Activated T-cell treated with anti-CD3 and anti-CD28 coated beads, Interleukin-2, amount 50 U/mL, for 24 hours (primary cell): ENCODE measurements at regions not wholly inside any gene's neighbourhood (a gene's known extent, or its start where the extent isn't known, plus 50 kb on each side); places are given as distances from the start of the nearest gene placed in this dataset.
"Not testable (repeated sequence)": the region's sequence is repeated elsewhere in the genome, so short reads cannot be mapped to it uniquely, and the experiment has no call there.

Source experiments
- DNase-seq: peaks from one replicate; pipeline ENCODE4 v3.0.0-alpha.2; 2020
- H3K27ac Mint-ChIP-seq: 2 replicates; pipeline ENCODE4 v1.8.0; 2020; ENCODE audit warnings: mild to moderate bottlenecking, mixed read lengths
- H3K27me3 Mint-ChIP-seq: 2 replicates; pipeline ENCODE4 v1.8.0; 2020; ENCODE audit warnings: mixed read lengths
- H3K36me3 Mint-ChIP-seq: 2 replicates; pipeline ENCODE4 v1.8.0; 2020; ENCODE audit warnings: low read depth, mixed read lengths
- H3K4me1 Mint-ChIP-seq: 2 replicates; pipeline ENCODE4 v1.8.0; 2020; ENCODE audit warnings: low read depth, mixed read lengths
- H3K4me3 Mint-ChIP-seq: 2 replicates; pipeline ENCODE4 v1.8.0; 2020; ENCODE audit warnings: mild to moderate bottlenecking, moderate library complexity, mixed read lengths
- H3K9me3 Mint-ChIP-seq: 2 replicates; pipeline ENCODE4 v1.8.0; 2020; ENCODE audit warnings: mixed read lengths

GRCh38 chr1:29392036-29392435, 155.7 kb downstream of the PTPRU start:
- Mint-ChIP-seq H3K4me3 (no peak overlapping the region), H3K27me3 (peaks cover 55% of the 10 kb centered on the region), H3K27ac (no peak overlapping the region), H3K9me3 (no peaks in the 10 kb centered on the region), H3K36me3 (no peaks in the 10 kb centered on the region), H3K4me1 (no peaks in the 10 kb centered on the region)
- no peak for DNase-seq

GRCh38 chr1:29391362-29391880, 155.1 kb downstream of the PTPRU start:
- Mint-ChIP-seq H3K36me3 (no peaks in the 10 kb centered on the region), H3K27ac (no peak overlapping the region), H3K4me3 (no peak overlapping the region), H3K27me3 (peaks cover 60% of the 10 kb centered on the region), H3K4me1 (no peaks in the 10 kb centered on the region), H3K9me3 (no peaks in the 10 kb centered on the region)
- DNase-seq, result no peak

GRCh38 chr1:29390491-29391361, 154.4 kb downstream of the PTPRU start:
- no peak for DNase-seq
- Mint-ChIP-seq H3K27ac (no peak overlapping the region), H3K9me3 (no peaks in the 10 kb centered on the region), H3K4me1 (no peaks in the 10 kb centered on the region), H3K36me3 (no peaks in the 10 kb centered on the region), H3K27me3 (peaks cover 65% of the 10 kb centered on the region), H3K4me3 (no peak overlapping the region)

GRCh38 chr1:29390075-29390474, 153.8 kb downstream of the PTPRU start:
- Mint-ChIP-seq H3K27me3 (peaks cover 65% of the 10 kb centered on the region), H3K36me3 (no peaks in the 10 kb centered on the region), H3K9me3 (no peaks in the 10 kb centered on the region), H3K27ac (no peak overlapping the region), H3K4me1 (no peaks in the 10 kb centered on the region), H3K4me3 (no peak overlapping the region)
- DNase-seq, result no peak

GRCh38 chr1:29389533-29390041, 153.3 kb downstream of the PTPRU start:
- Mint-ChIP-seq H3K27me3 (peaks cover 70% of the 10 kb centered on the region), H3K4me1 (no peaks in the 10 kb centered on the region), H3K4me3 (no peak overlapping the region), H3K27ac (no peak overlapping the region), H3K36me3 (no peaks in the 10 kb centered on the region), H3K9me3 (no peaks in the 10 kb centered on the region)
- no peak for DNase-seq

GRCh38 chr1:29388884-29389283, 152.6 kb downstream of the PTPRU start:
- Mint-ChIP-seq H3K36me3 (no peaks in the 10 kb centered on the region), H3K4me1 (no peaks in the 10 kb centered on the region), H3K27ac (no peak overlapping the region), H3K4me3 (no peak overlapping the region), H3K27me3 (peaks cover 77% of the 10 kb centered on the region), H3K9me3 (no peaks in the 10 kb centered on the region)
- DNase-seq, result no peak

GRCh38 chr1:29388170-29388569, 151.8 kb downstream of the PTPRU start:
- Mint-ChIP-seq H3K9me3 (no peaks in the 10 kb centered on the region), H3K36me3 (no peaks in the 10 kb centered on the region), H3K27me3 (peaks cover 81% of the 10 kb centered on the region), H3K4me1 (no peaks in the 10 kb centered on the region), H3K27ac (no peak overlapping the region), H3K4me3 (no peak overlapping the region)
- DNase-seq, result no peak

GRCh38 chr1:29387210-29387609, 150.9 kb downstream of the PTPRU start:
- no peaks in the 10 kb centered on the region for H3K4me1 Mint-ChIP-seq
- peaks cover 79% of the 10 kb centered on the region for H3K27me3 Mint-ChIP-seq
- H3K36me3 Mint-ChIP-seq, result no peaks in the 10 kb centered on the region
- no peak overlapping the region for H3K27ac Mint-ChIP-seq
- H3K4me3 Mint-ChIP-seq, result no peak overlapping the region
- DNase-seq, result no peak
- H3K9me3 Mint-ChIP-seq, result no peaks in the 10 kb centered on the region

- peaks cover 73% of the 10 kb centered on the region for H3K27me3 Mint-ChIP-seq
- not testable (repeated sequence) for H3K4me3 Mint-ChIP-seq, H3K36me3 Mint-ChIP-seq, H3K4me1 Mint-ChIP-seq, DNase-seq, H3K9me3 Mint-ChIP-seq, H3K27ac Mint-ChIP-seq
Measured at GRCh38 chr1:29386453-29386852, 150.1 kb downstream of the PTPRU start.

GRCh38 chr1:29385966-29386365, 149.6 kb downstream of the PTPRU start:
- DNase-seq, result no peak
- H3K9me3 Mint-ChIP-seq, result no peaks in the 10 kb centered on the region
- H3K4me3 Mint-ChIP-seq, result no peak overlapping the region
- H3K27ac Mint-ChIP-seq, result no peak overlapping the region
- no peaks in the 10 kb centered on the region for H3K36me3 Mint-ChIP-seq
- H3K27me3 Mint-ChIP-seq, result peaks cover 68% of the 10 kb centered on the region
- H3K4me1 Mint-ChIP-seq, result no peaks in the 10 kb centered on the region

GRCh38 chr1:29384496-29385015, 148.2 kb downstream of the PTPRU start:
- peaks cover 5% of the 10 kb centered on the region for H3K9me3 Mint-ChIP-seq
- peaks cover 59% of the 10 kb centered on the region for H3K27me3 Mint-ChIP-seq
- H3K4me1 Mint-ChIP-seq, result no peaks in the 10 kb centered on the region
- no peaks in the 10 kb centered on the region for H3K36me3 Mint-ChIP-seq
- no peak overlapping the region for H3K4me3 Mint-ChIP-seq
- no peak for DNase-seq
- no peak overlapping the region for H3K27ac Mint-ChIP-seq

GRCh38 chr1:29383746-29384371, 147.5 kb downstream of the PTPRU start:
- H3K4me3 Mint-ChIP-seq, result no peak overlapping the region
- no peak for DNase-seq

GRCh38 chr1:29382851-29383745, 146.8 kb downstream of the PTPRU start:
- H3K36me3 Mint-ChIP-seq, result peaks cover 8% of the 10 kb centered on the region
- no peak overlapping the region for H3K27ac Mint-ChIP-seq
- H3K27me3 Mint-ChIP-seq, result peaks cover 58% of the 10 kb centered on the region
- H3K4me1 Mint-ChIP-seq, result no peaks in the 10 kb centered on the region
- H3K9me3 Mint-ChIP-seq, result peaks cover 17% of the 10 kb centered on the region
- no peak overlapping the region for H3K4me3 Mint-ChIP-seq
- DNase-seq, result no peak

More at GRCh38 chr1:29383746-29384371, 147.5 kb downstream of the PTPRU start:
- Mint-ChIP-seq H3K27ac (no peak overlapping the region), H3K4me1 (no peaks in the 10 kb centered on the region), H3K27me3 (peaks cover 62% of the 10 kb centered on the region), H3K9me3 (peaks cover 11% of the 10 kb centered on the region), H3K36me3 (peaks cover 6% of the 10 kb centered on the region)

- no peak overlapping the region for H3K4me3 Mint-ChIP-seq
- H3K36me3 Mint-ChIP-seq, result peaks cover 8% of the 10 kb centered on the region
- H3K4me1 Mint-ChIP-seq, result no peaks in the 10 kb centered on the region
- peaks cover 20% of the 10 kb centered on the region for H3K9me3 Mint-ChIP-seq
- peaks cover 50% of the 10 kb centered on the region for H3K27me3 Mint-ChIP-seq
- no peak overlapping the region for H3K27ac Mint-ChIP-seq
- DNase-seq, result no peak
Measured at GRCh38 chr1:29381426-29381825, 145.1 kb downstream of the PTPRU start.
